ENCODE measurements at regions not wholly inside any gene's neighbourhood (a gene's known extent, or its start where the extent isn't known, plus 50 kb on each side); places are given as distances from the start of the nearest gene placed in this dataset.

DNA sequence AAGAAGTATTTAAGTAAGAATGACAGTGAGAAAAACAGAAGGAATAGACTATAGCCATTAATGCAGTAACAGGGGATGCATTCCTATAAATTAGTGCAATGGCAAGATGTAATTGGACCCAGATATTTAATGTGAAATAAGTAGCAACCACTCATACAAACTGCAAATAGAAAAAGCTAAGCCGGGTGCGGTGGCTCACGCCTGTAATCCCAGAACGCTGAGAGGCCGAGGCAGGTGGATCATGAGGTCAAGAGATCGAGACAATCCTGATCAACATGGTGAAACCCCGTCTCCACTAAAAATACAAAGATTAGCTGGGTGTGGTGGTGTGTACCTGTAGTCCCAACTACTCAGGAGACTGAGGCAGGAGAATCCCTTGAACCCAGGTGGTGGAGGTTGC lies 845.8 kb downstream of the PDHA2 start:
- Histone ChIP-seq H3K4me3 (ENCODE audit: low read depth in 2 of 2, low read length in 2 of 2) (no peak overlapping the region), H3K27me3 (ENCODE audit: control insufficient read depth, insufficient read depth, low read length) (no peaks in the 10 kb centered on the region), H3K36me3 (ENCODE audit: control insufficient read depth, insufficient read depth, low read length) (no peaks in the 10 kb centered on the region), H3K4me1 (ENCODE audit: control insufficient read depth, insufficient read depth, low read length) (no peaks in the 10 kb centered on the region), H3K9me3 (ENCODE audit: control insufficient read depth, insufficient read depth, low read depth, low read length) (no peaks in the 10 kb centered on the region), H3K27ac (ENCODE audit: low read length) (no peak overlapping the region)
- no peak for DNase-seq (ENCODE audit: low read depth, low spot score)
- ChIA-PET CTCF (no interaction called here), POLR2A (no interaction called here)
- intact Hi-C loops (cut with micrococcal nuclease; ENCODE audit: unreplicated experiment) = no loop called here
- TF ChIP-seq POLR2AphosphoS5 (IDR thresholded peaks at IDR 0.05; ENCODE audit: low read depth, low read length) = no peak
- no peak for TF ChIP-seq SIN3A (IDR thresholded peaks at IDR 0.05; ENCODE audit: borderline replicate concordance, insufficient read depth, low read depth, low read length)
- TF ChIP-seq, protein P1, sequence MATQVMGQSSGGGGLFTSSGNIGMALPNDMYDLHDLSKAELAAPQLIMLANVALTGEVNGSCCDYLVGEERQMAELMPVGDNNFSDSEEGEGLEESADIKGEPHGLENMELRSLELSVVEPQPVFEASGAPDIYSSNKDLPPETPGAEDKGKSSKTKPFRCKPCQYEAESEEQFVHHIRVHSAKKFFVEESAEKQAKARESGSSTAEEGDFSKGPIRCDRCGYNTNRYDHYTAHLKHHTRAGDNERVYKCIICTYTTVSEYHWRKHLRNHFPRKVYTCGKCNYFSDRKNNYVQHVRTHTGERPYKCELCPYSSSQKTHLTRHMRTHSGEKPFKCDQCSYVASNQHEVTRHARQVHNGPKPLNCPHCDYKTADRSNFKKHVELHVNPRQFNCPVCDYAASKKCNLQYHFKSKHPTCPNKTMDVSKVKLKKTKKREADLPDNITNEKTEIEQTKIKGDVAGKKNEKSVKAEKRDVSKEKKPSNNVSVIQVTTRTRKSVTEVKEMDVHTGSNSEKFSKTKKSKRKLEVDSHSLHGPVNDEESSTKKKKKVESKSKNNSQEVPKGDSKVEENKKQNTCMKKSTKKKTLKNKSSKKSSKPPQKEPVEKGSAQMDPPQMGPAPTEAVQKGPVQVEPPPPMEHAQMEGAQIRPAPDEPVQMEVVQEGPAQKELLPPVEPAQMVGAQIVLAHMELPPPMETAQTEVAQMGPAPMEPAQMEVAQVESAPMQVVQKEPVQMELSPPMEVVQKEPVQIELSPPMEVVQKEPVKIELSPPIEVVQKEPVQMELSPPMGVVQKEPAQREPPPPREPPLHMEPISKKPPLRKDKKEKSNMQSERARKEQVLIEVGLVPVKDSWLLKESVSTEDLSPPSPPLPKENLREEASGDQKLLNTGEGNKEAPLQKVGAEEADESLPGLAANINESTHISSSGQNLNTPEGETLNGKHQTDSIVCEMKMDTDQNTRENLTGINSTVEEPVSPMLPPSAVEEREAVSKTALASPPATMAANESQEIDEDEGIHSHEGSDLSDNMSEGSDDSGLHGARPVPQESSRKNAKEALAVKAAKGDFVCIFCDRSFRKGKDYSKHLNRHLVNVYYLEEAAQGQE (IDR thresholded peaks at IDR 0.05; ENCODE audit: insufficient read depth in 1 of 2, low read depth in 2 of 2, low read length in 1 of 2) = no peak
- TF ChIP-seq TCF7L2 (IDR thresholded peaks at IDR 0.05; ENCODE audit: low read depth, low read length) = no peak
- TF ChIP-seq, protein P2, sequence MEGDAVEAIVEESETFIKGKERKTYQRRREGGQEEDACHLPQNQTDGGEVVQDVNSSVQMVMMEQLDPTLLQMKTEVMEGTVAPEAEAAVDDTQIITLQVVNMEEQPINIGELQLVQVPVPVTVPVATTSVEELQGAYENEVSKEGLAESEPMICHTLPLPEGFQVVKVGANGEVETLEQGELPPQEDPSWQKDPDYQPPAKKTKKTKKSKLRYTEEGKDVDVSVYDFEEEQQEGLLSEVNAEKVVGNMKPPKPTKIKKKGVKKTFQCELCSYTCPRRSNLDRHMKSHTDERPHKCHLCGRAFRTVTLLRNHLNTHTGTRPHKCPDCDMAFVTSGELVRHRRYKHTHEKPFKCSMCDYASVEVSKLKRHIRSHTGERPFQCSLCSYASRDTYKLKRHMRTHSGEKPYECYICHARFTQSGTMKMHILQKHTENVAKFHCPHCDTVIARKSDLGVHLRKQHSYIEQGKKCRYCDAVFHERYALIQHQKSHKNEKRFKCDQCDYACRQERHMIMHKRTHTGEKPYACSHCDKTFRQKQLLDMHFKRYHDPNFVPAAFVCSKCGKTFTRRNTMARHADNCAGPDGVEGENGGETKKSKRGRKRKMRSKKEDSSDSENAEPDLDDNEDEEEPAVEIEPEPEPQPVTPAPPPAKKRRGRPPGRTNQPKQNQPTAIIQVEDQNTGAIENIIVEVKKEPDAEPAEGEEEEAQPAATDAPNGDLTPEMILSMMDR (IDR thresholded peaks at IDR 0.05) = no peak
- ATAC-seq = no peak
- in situ Hi-C loops (cut with HindIII; ENCODE audit: low pct_unique_long_range_greater_than_20kb, low sequenced_read_pairs) = no loop called here
- BruUV-seq (replicated peaks) = no TSS peak

DNA sequence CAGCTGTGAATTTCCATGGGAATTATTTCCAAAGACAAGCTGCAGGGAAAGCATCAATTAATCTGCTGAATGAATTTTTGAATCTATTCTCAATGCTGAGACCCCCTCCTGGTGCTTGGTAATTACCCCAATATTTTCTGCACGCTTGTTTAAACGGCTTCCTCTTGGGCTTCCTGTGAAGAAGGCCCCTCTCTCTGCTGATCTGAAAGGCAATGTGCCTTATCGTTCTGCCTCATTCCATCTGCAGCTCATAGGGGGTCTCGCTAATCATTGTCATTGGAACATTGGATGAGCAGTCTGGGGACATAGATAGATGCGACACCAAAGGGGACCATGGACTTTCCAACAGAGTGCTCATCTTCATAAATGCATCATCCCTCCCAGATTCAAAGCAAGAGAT lies 851.6 kb downstream of the PDHA2 start:
- CTCF ChIA-PET = no interaction called here
- intact Hi-C loops (cut with micrococcal nuclease; ENCODE audit: unreplicated experiment) = no loop called here
- H3K4me3 ChIP-seq (ENCODE audit: low read depth in 2 of 2, low read length in 2 of 2) = no peak overlapping the region
- no peaks in the 10 kb centered on the region for H3K36me3 ChIP-seq (ENCODE audit: control insufficient read depth, insufficient read depth, low read length)
- no peaks in the 10 kb centered on the region for H3K4me1 ChIP-seq (ENCODE audit: control insufficient read depth, insufficient read depth, low read length)
- DNase-seq (ENCODE audit: low read depth, low spot score) (no peak), ATAC-seq (no peak)
- TF ChIP-seq SIN3A (IDR thresholded peaks at IDR 0.05; ENCODE audit: borderline replicate concordance, insufficient read depth, low read depth, low read length) (no peak), POLR2AphosphoS5 (IDR thresholded peaks at IDR 0.05; ENCODE audit: low read depth, low read length) (no peak), TCF7L2 (IDR thresholded peaks at IDR 0.05; ENCODE audit: low read depth, low read length) (no peak)
- TF ChIP-seq, protein P1 (IDR thresholded peaks at IDR 0.05; ENCODE audit: insufficient read depth in 1 of 2, low read depth in 2 of 2, low read length in 1 of 2) = no peak
- TF ChIP-seq, protein P2 (IDR thresholded peaks at IDR 0.05) = no peak
- H3K9me3 ChIP-seq (ENCODE audit: control insufficient read depth, insufficient read depth, low read depth, low read length) = no peaks in the 10 kb centered on the region
- BruUV-seq (replicated peaks) = no TSS peak
- no peaks in the 10 kb centered on the region for H3K27me3 ChIP-seq (ENCODE audit: control insufficient read depth, insufficient read depth, low read length)
- no peak overlapping the region for H3K27ac ChIP-seq (ENCODE audit: low read length)
- POLR2A ChIA-PET = no interaction called here
- in situ Hi-C loops (cut with HindIII; ENCODE audit: low pct_unique_long_range_greater_than_20kb, low sequenced_read_pairs) = no loop called here

Measured in Panc1 (cell line).